ENCODE measurements at regions not wholly inside any gene's neighbourhood (a gene's known extent, or its start where the extent isn't known, plus 50 kb on each side); places are given as distances from the start of the nearest gene placed in this dataset.

DNA sequence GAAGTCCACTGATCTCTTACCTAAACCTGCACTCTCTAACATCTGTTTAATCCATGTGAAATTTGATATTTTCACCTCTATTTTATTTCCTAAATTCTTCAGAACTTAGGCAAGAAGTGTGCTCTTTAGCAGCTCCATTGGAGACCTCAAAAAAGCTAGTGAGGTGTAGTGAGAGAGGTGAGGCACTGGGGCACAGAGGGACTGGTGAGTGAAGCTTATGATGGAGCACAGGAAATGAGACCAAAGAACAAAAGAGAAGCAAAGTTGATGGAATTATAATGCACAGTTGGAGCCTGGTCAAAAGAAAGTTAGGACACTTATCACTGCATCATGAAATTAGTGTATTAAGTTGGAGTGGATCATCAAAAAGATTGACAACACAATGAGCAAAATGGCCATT is 1050.7 kb upstream of the NRXN1 start:
- Histone ChIP-seq H3K9me3 (ENCODE audit: control insufficient read depth, low read length) (no peaks in the 10 kb centered on the region), H3K27me3 (replicated peaks; ENCODE audit: control insufficient read depth, insufficient read depth, low read length, poor library complexity, severe bottlenecking) (no peaks in the 10 kb centered on the region), H3K4me3 (ENCODE audit: insufficient read depth, low read depth, low read length, poor library complexity, severe bottlenecking) (no peak overlapping the region), H3K27ac (ENCODE audit: insufficient read depth, low read length, poor library complexity, severe bottlenecking) (no peak overlapping the region), H3K36me3 (ENCODE audit: control insufficient read depth, insufficient read depth, low read length) (no peaks in the 10 kb centered on the region), H3K4me1 (ENCODE audit: control insufficient read depth, insufficient read depth, low read length, poor library complexity, severe bottlenecking) (no peaks in the 10 kb centered on the region)
- DNase-seq: no peak

DNA sequence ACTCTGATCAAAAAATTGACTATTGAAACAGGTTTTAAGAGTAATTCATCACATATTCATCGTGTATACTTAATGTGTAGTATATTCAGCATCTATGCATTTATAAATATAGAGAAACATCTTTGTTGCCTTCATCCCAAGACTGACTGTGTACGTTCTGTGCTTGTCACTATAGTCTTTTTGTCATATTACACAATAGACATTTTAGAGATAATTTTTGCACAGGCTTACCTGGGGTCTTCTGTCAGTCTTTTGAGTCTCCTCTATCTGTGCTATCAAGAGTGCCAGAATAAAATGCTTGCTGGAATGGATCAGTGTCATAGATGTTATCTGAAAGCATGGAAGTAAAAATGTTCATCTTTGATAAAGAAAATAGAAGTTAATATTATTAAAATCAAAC is 1047.7 kb upstream of the NRXN1 start:
- no peak overlapping the region for H3K27ac ChIP-seq (ENCODE audit: insufficient read depth, low read length, poor library complexity, severe bottlenecking)
- no peaks in the 10 kb centered on the region for H3K36me3 ChIP-seq (ENCODE audit: control insufficient read depth, insufficient read depth, low read length)
- H3K4me1 ChIP-seq (ENCODE audit: control insufficient read depth, insufficient read depth, low read length, poor library complexity, severe bottlenecking): no peaks in the 10 kb centered on the region
- no peaks in the 10 kb centered on the region for H3K27me3 ChIP-seq (replicated peaks; ENCODE audit: control insufficient read depth, insufficient read depth, low read length, poor library complexity, severe bottlenecking)
- no peak overlapping the region for H3K4me3 ChIP-seq (ENCODE audit: insufficient read depth, low read depth, low read length, poor library complexity, severe bottlenecking)
- H3K9me3 ChIP-seq (ENCODE audit: control insufficient read depth, low read length): no peaks in the 10 kb centered on the region
- no peak for DNase-seq

DNA sequence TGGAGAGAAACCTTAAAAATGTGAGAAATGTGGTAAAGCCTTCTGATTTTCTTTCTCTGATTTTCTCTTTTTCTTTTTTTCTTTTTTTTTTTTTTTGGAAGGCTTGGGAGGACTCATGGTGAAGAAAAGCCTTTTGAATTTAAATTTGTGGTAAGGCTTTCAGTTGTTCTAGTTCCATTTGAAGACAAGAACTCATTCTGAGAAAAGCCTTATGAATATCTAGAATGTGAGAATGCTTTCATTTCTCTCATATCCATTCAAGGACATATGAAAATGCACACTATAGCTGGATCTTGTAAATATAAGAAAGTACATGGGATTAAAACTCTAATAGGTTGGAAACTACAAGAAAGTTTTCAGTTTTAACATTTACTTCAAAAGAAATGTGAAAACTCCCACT is 1045.2 kb upstream of the NRXN1 start:
- H3K36me3 ChIP-seq (ENCODE audit: control insufficient read depth, insufficient read depth, low read length): no peaks in the 10 kb centered on the region
- H3K27me3 ChIP-seq (replicated peaks; ENCODE audit: control insufficient read depth, insufficient read depth, low read length, poor library complexity, severe bottlenecking): no peaks in the 10 kb centered on the region
- no peaks in the 10 kb centered on the region for H3K4me1 ChIP-seq (ENCODE audit: control insufficient read depth, insufficient read depth, low read length, poor library complexity, severe bottlenecking)
- DNase-seq: no peak
- H3K9me3 ChIP-seq (ENCODE audit: control insufficient read depth, low read length): no peaks in the 10 kb centered on the region
- no peak overlapping the region for H3K4me3 ChIP-seq (ENCODE audit: insufficient read depth, low read depth, low read length, poor library complexity, severe bottlenecking)
- H3K27ac ChIP-seq (ENCODE audit: insufficient read depth, low read length, poor library complexity, severe bottlenecking): no peak overlapping the region

DNA sequence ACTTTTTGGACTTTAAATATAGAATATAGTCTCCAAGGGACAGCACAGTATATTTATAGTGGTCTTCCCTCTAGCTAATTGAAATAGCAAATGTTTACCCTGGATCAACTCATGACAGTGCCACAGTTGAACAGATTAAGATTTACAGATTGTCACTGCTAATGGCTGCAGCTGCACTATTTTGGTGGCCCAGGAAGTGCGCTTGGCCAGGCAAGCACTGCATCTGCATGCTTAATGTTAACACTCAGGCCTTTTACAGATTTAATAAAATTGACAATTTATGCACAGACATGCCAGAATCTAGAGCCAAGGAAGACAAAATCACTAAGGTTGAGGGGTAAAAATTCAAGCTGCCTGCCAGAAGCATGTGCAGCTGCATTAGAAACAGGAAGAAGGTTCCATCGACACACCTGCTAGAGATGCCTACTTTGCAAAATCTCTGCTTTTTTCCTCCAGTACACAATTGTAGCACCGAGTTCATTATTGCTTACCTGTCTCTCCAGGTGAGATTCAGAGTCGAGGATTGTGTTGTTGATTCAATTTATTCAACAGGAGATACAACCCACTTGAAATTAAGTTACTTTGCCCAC is 1042.3 kb upstream of the NRXN1 start:
- H3K27ac ChIP-seq (ENCODE audit: insufficient read depth, low read length, poor library complexity, severe bottlenecking): no peak overlapping the region
- no peaks in the 10 kb centered on the region for H3K9me3 ChIP-seq (ENCODE audit: control insufficient read depth, low read length)
- H3K4me3 ChIP-seq (ENCODE audit: insufficient read depth, low read depth, low read length, poor library complexity, severe bottlenecking): no peak overlapping the region
- no peaks in the 10 kb centered on the region for H3K27me3 ChIP-seq (replicated peaks; ENCODE audit: control insufficient read depth, insufficient read depth, low read length, poor library complexity, severe bottlenecking)
- no peaks in the 10 kb centered on the region for H3K4me1 ChIP-seq (ENCODE audit: control insufficient read depth, insufficient read depth, low read length, poor library complexity, severe bottlenecking)
- no peak for DNase-seq
- no peaks in the 10 kb centered on the region for H3K36me3 ChIP-seq (ENCODE audit: control insufficient read depth, insufficient read depth, low read length)

DNA sequence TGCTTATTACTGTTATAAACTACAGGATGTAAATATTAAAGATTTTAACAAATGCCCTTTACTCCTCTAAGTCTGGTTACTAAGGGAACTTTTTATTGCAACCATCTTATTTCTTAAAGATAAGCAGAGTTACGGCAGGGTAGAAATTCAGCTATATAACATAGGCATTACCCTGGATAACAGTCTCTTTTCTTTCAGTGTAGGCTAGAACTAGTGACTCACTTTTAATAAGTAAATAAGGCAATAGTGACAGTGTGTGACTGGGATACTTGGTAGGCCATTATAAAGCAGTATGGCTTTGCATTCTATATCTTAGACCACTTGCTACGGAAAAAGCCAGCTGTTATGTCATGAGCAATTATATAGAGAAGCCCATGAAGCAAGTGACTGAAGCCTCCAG is 1041.0 kb upstream of the NRXN1 start:
- no peaks in the 10 kb centered on the region for H3K9me3 ChIP-seq (ENCODE audit: control insufficient read depth, low read length)
- no peak for DNase-seq
- no peak overlapping the region for H3K27ac ChIP-seq (ENCODE audit: insufficient read depth, low read length, poor library complexity, severe bottlenecking)
- no peak overlapping the region for H3K4me3 ChIP-seq (ENCODE audit: insufficient read depth, low read depth, low read length, poor library complexity, severe bottlenecking)
- no peaks in the 10 kb centered on the region for H3K4me1 ChIP-seq (ENCODE audit: control insufficient read depth, insufficient read depth, low read length, poor library complexity, severe bottlenecking)
- no peaks in the 10 kb centered on the region for H3K27me3 ChIP-seq (replicated peaks; ENCODE audit: control insufficient read depth, insufficient read depth, low read length, poor library complexity, severe bottlenecking)
- no peaks in the 10 kb centered on the region for H3K36me3 ChIP-seq (ENCODE audit: control insufficient read depth, insufficient read depth, low read length)

DNA sequence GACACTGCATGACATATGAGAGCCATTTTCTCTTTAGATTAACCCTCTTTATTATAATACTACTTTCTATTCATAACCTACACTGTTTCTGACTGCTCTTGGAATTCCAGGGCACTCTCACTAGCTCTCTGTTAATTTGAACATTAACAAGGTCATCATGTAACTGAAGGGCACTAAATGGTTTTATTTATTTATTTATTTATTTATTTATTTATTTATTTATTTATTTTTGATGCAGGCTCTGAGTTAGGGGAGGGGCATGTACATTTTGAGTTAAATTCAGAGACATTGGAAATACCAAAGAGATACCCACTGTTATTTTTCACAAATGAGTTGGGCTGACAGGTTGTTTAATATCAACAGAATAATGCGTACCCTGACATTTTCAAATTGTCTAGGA is 1038.7 kb upstream of the NRXN1 start:
- H3K27me3 ChIP-seq (replicated peaks; ENCODE audit: control insufficient read depth, insufficient read depth, low read length, poor library complexity, severe bottlenecking): no peaks in the 10 kb centered on the region
- no peaks in the 10 kb centered on the region for H3K9me3 ChIP-seq (ENCODE audit: control insufficient read depth, low read length)
- H3K27ac ChIP-seq (ENCODE audit: insufficient read depth, low read length, poor library complexity, severe bottlenecking): no peak overlapping the region
- no peak overlapping the region for H3K4me3 ChIP-seq (ENCODE audit: insufficient read depth, low read depth, low read length, poor library complexity, severe bottlenecking)
- no peak for DNase-seq
- H3K36me3 ChIP-seq (ENCODE audit: control insufficient read depth, insufficient read depth, low read length): no peaks in the 10 kb centered on the region
- H3K4me1 ChIP-seq (ENCODE audit: control insufficient read depth, insufficient read depth, low read length, poor library complexity, severe bottlenecking): no peaks in the 10 kb centered on the region

DNA sequence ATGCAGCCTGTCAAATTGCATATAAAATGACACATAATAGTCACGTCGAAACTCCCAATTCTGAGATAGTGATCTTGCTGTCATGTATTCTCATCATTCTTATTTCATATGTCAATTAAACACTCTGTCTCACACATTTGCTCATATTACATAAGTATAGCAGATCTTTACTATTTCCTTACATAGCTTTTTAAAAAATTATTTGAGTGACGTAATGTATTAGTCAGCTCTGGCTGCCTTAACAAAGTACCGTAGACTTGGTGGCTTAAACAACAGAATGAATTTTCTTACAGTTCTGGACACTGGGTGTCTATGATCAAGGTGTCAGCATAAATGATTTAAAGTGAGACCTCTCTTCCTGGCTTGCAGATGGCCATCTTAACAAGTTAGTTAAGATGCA is 1032.3 kb upstream of the NRXN1 start:
- H3K27me3 ChIP-seq (replicated peaks; ENCODE audit: control insufficient read depth, insufficient read depth, low read length, poor library complexity, severe bottlenecking): no peaks in the 10 kb centered on the region
- no peak overlapping the region for H3K4me3 ChIP-seq (ENCODE audit: insufficient read depth, low read depth, low read length, poor library complexity, severe bottlenecking)
- H3K36me3 ChIP-seq (ENCODE audit: control insufficient read depth, insufficient read depth, low read length): no peaks in the 10 kb centered on the region
- H3K27ac ChIP-seq (ENCODE audit: insufficient read depth, low read length, poor library complexity, severe bottlenecking): no peak overlapping the region
- no peaks in the 10 kb centered on the region for H3K4me1 ChIP-seq (ENCODE audit: control insufficient read depth, insufficient read depth, low read length, poor library complexity, severe bottlenecking)
- no peaks in the 10 kb centered on the region for H3K9me3 ChIP-seq (ENCODE audit: control insufficient read depth, low read length)
- no peak for DNase-seq

DNA sequence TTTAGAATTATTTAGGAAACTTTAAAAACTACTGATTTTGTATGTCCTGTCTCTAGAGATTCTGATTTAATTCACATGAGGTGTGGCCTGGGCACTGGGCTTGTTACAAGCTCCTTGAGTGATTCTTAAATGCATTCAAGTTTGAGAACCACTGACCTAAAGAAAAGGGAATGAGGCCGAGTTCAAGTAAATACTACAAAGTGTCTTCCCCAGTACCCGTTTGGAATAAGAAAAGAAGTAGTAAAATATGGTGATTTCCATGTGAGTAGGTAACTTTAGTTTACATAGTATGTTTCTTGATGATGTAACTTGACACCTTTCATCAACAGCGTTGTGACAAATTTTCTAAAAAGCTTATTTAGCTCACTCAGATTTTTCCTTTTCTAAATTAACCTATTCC is 1022.9 kb upstream of the NRXN1 start:
- Histone ChIP-seq H3K27me3 (replicated peaks; ENCODE audit: control insufficient read depth, insufficient read depth, low read length, poor library complexity, severe bottlenecking) (no peaks in the 10 kb centered on the region), H3K36me3 (ENCODE audit: control insufficient read depth, insufficient read depth, low read length) (no peaks in the 10 kb centered on the region), H3K4me3 (ENCODE audit: insufficient read depth, low read depth, low read length, poor library complexity, severe bottlenecking) (no peak overlapping the region), H3K9me3 (ENCODE audit: control insufficient read depth, low read length) (no peaks in the 10 kb centered on the region), H3K4me1 (ENCODE audit: control insufficient read depth, insufficient read depth, low read length, poor library complexity, severe bottlenecking) (no peaks in the 10 kb centered on the region), H3K27ac (ENCODE audit: insufficient read depth, low read length, poor library complexity, severe bottlenecking) (no peak overlapping the region)
- DNase-seq: no peak

DNA sequence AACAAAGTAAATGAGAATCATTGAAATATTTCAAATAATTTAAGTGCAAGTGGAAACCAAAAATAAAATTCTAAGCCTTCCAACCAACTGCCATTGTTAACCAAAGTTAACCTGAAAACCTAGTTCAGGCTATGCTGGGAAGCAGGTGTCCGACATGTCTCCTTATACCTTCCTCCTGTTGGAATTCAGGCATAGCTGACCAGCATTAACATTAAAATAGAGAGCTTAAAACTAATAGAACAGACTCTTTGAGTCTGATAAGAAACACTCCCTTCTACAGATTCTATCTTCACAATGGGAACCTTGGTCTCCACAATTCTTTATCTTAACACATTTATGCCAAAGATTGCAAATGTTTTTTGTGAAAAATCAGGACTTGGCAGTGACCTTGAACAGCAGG is 1004.9 kb upstream of the NRXN1 start:
- no peaks in the 10 kb centered on the region for H3K4me1 ChIP-seq (ENCODE audit: control insufficient read depth, insufficient read depth, low read length, poor library complexity, severe bottlenecking)

DNA sequence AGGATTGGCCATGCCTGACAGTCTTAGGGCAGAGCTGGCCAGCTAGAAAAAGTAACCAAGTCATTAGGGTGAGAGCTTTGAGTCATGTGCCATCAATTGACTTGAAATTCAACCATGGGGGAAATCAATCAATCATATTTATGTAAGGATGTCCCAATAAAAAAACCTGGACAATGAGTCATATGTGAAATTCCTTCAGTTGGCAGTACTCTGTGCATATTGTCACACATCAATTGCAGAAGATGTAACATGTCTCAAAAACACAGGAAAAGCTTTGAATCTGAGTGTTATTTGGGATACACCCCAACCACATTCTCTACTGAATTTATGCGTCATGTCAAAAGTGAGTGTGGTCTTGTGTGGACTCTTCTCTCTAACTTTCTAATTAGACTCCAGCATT is 1004.1 kb upstream of the NRXN1 start:
- Histone ChIP-seq H3K27me3 (replicated peaks; ENCODE audit: control insufficient read depth, insufficient read depth, low read length, poor library complexity, severe bottlenecking) (no peaks in the 10 kb centered on the region), H3K36me3 (ENCODE audit: control insufficient read depth, insufficient read depth, low read length) (no peaks in the 10 kb centered on the region), H3K4me3 (ENCODE audit: insufficient read depth, low read depth, low read length, poor library complexity, severe bottlenecking) (no peak overlapping the region), H3K27ac (ENCODE audit: insufficient read depth, low read length, poor library complexity, severe bottlenecking) (no peak overlapping the region), H3K4me1 (ENCODE audit: control insufficient read depth, insufficient read depth, low read length, poor library complexity, severe bottlenecking) (no peaks in the 10 kb centered on the region), H3K9me3 (ENCODE audit: control insufficient read depth, low read length) (no peaks in the 10 kb centered on the region)
- no peak for DNase-seq

More for the DNA sequence above, 1004.9 kb upstream of the NRXN1 start:
- Histone ChIP-seq H3K27ac (ENCODE audit: insufficient read depth, low read length, poor library complexity, severe bottlenecking) (no peak overlapping the region), H3K9me3 (ENCODE audit: control insufficient read depth, low read length) (no peaks in the 10 kb centered on the region), H3K27me3 (replicated peaks; ENCODE audit: control insufficient read depth, insufficient read depth, low read length, poor library complexity, severe bottlenecking) (no peaks in the 10 kb centered on the region), H3K36me3 (ENCODE audit: control insufficient read depth, insufficient read depth, low read length) (no peaks in the 10 kb centered on the region), H3K4me3 (ENCODE audit: insufficient read depth, low read depth, low read length, poor library complexity, severe bottlenecking) (no peak overlapping the region)
- DNase-seq: no peak

DNA sequence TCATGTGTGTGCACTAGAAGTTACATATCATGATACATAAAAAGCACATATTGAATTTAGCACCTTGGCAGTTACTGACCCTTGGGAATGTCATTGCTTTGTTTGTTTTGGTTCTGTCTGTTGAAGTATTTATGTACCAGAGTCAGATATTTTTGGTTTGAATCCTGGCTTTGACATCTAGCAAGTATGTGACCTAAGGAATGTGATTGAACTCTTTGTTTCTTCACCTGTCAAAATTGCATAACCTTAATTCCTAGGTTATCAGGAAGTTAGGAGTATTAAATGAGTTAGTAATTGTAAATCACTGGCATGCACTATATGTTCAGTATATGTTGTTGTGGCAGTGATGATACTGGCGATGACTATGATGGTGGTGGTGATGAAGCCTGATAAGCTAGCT is 1003.5 kb upstream of the NRXN1 start:
- Histone ChIP-seq H3K27ac (ENCODE audit: insufficient read depth, low read length, poor library complexity, severe bottlenecking) (no peak overlapping the region), H3K36me3 (ENCODE audit: control insufficient read depth, insufficient read depth, low read length) (no peaks in the 10 kb centered on the region), H3K9me3 (ENCODE audit: control insufficient read depth, low read length) (no peaks in the 10 kb centered on the region), H3K27me3 (replicated peaks; ENCODE audit: control insufficient read depth, insufficient read depth, low read length, poor library complexity, severe bottlenecking) (no peaks in the 10 kb centered on the region), H3K4me3 (ENCODE audit: insufficient read depth, low read depth, low read length, poor library complexity, severe bottlenecking) (no peak overlapping the region), H3K4me1 (ENCODE audit: control insufficient read depth, insufficient read depth, low read length, poor library complexity, severe bottlenecking) (no peaks in the 10 kb centered on the region)
- DNase-seq: no peak

Measured in effector memory CD4-positive, alpha-beta T cell (primary cell).